HL-60 (cell line): ENCODE measurements at regions not wholly inside any gene's neighbourhood (a gene's known extent, or its start where the extent isn't known, plus 50 kb on each side); places are given as distances from the start of the nearest gene placed in this dataset.

Experiments used
- POLR2AphosphoS5 ChIP-seq: IDR thresholded peaks from 2 replicates; pipeline ENCODE4 v1.6.1; 2012; ENCODE audit warnings: low read depth
- TF ChIP-seq, protein P1 (sequence below): IDR thresholded peaks from one replicate; pipeline ENCODE4 v1.5.1; 2011; ENCODE audit warnings: low read length, control low read depth, inconsistent platforms; ENCODE audit not compliant: insufficient read depth
- TF ChIP-seq, protein P2 (sequence below): IDR thresholded peaks from 2 replicates; pipeline ENCODE4 v1.6.1; 2012; ENCODE audit warnings: low read depth; ENCODE audit not compliant: insufficient replicate concordance

DNA sequence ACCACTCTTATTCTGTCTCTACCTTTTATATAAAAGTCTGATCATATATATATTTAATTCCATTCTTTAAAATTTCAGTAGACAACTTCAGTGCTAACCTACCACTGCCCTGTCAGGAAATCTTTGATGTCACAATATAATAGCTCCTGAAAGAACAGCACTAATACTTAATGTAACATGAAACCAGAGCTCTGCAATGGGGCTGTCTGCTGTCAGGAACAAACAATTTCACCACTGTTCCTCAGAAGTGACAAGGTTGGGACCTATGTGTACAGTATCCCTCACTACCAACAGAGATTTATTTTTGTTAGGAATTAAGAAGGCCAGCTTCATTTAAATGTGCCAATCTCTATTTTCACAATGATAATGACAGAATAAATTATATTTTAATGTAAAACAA, 165.5 kb upstream of the C11orf58 start:
- TF ChIP-seq, protein P1, sequence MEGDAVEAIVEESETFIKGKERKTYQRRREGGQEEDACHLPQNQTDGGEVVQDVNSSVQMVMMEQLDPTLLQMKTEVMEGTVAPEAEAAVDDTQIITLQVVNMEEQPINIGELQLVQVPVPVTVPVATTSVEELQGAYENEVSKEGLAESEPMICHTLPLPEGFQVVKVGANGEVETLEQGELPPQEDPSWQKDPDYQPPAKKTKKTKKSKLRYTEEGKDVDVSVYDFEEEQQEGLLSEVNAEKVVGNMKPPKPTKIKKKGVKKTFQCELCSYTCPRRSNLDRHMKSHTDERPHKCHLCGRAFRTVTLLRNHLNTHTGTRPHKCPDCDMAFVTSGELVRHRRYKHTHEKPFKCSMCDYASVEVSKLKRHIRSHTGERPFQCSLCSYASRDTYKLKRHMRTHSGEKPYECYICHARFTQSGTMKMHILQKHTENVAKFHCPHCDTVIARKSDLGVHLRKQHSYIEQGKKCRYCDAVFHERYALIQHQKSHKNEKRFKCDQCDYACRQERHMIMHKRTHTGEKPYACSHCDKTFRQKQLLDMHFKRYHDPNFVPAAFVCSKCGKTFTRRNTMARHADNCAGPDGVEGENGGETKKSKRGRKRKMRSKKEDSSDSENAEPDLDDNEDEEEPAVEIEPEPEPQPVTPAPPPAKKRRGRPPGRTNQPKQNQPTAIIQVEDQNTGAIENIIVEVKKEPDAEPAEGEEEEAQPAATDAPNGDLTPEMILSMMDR = no peak
- TF ChIP-seq POLR2AphosphoS5 = no peak
- TF ChIP-seq, protein P2, sequence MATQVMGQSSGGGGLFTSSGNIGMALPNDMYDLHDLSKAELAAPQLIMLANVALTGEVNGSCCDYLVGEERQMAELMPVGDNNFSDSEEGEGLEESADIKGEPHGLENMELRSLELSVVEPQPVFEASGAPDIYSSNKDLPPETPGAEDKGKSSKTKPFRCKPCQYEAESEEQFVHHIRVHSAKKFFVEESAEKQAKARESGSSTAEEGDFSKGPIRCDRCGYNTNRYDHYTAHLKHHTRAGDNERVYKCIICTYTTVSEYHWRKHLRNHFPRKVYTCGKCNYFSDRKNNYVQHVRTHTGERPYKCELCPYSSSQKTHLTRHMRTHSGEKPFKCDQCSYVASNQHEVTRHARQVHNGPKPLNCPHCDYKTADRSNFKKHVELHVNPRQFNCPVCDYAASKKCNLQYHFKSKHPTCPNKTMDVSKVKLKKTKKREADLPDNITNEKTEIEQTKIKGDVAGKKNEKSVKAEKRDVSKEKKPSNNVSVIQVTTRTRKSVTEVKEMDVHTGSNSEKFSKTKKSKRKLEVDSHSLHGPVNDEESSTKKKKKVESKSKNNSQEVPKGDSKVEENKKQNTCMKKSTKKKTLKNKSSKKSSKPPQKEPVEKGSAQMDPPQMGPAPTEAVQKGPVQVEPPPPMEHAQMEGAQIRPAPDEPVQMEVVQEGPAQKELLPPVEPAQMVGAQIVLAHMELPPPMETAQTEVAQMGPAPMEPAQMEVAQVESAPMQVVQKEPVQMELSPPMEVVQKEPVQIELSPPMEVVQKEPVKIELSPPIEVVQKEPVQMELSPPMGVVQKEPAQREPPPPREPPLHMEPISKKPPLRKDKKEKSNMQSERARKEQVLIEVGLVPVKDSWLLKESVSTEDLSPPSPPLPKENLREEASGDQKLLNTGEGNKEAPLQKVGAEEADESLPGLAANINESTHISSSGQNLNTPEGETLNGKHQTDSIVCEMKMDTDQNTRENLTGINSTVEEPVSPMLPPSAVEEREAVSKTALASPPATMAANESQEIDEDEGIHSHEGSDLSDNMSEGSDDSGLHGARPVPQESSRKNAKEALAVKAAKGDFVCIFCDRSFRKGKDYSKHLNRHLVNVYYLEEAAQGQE = no peak
